Endodermal cell (in vitro differentiated cells): ENCODE measurements at regions not wholly inside any gene's neighbourhood (a gene's known extent, or its start where the extent isn't known, plus 50 kb on each side); places are given as distances from the start of the nearest gene placed in this dataset.

ENCODE experiments used
- DNase-seq: peaks from one replicate; pipeline ENCODE4 v3.0.0-alpha.2; 2017
- H3K27ac ChIP-seq: 2 replicates; pipeline ENCODE4 v1.5.1; 2013; ENCODE audit warnings: mild to moderate bottlenecking, low read depth, low read length, moderate library complexity
- H3K27me3 ChIP-seq: 2 replicates; pipeline ENCODE4 v1.6.1; 2013; ENCODE audit warnings: mild to moderate bottlenecking, low read length, moderate library complexity; ENCODE audit not compliant: insufficient read depth, control insufficient read depth, poor library complexity, severe bottlenecking
- H3K36me3 ChIP-seq: 2 replicates; pipeline ENCODE4 v1.7.0; 2013; ENCODE audit warnings: mild to moderate bottlenecking, low read length, moderate library complexity; ENCODE audit not compliant: control insufficient read depth, insufficient read depth
- H3K4me1 ChIP-seq: one replicate; pipeline ENCODE4 v1.7.0; 2013; ENCODE audit warnings: low read length; ENCODE audit not compliant: control insufficient read depth, insufficient read depth
- H3K4me3 ChIP-seq: 2 replicates; pipeline ENCODE4 v1.5.1; 2013; ENCODE audit warnings: mild to moderate bottlenecking, low read length, moderate library complexity
- H3K9ac ChIP-seq: 2 replicates; pipeline ENCODE4 v1.6.1; 2013; ENCODE audit warnings: mild to moderate bottlenecking, low read length, moderate library complexity; ENCODE audit not compliant: poor library complexity, severe bottlenecking; ENCODE audit errors: extremely low read depth
- H3K9me3 ChIP-seq: 2 replicates; pipeline ENCODE4 v1.6.1; 2013; ENCODE audit warnings: mild to moderate bottlenecking, low read length, moderate library complexity; ENCODE audit not compliant: control insufficient read depth
- H3K27ac Mint-ChIP-seq: 2 replicates; pipeline ENCODE4 v1.8.0; 2020; ENCODE audit warnings: mixed read lengths
- H3K27me3 Mint-ChIP-seq: 2 replicates; pipeline ENCODE4 v1.8.0; 2021; ENCODE audit warnings: mild to moderate bottlenecking, mixed read lengths; ENCODE audit not compliant: insufficient read depth
- H3K36me3 Mint-ChIP-seq: 2 replicates; pipeline ENCODE4 v1.8.0; 2020; ENCODE audit warnings: low read depth, mixed read lengths
- H3K4me1 Mint-ChIP-seq: 2 replicates; pipeline ENCODE4 v1.8.0; 2020; ENCODE audit warnings: mixed read lengths
- H3K4me3 Mint-ChIP-seq: 2 replicates; pipeline ENCODE4 v1.8.0; 2020; ENCODE audit warnings: mild to moderate bottlenecking, moderate library complexity, mixed read lengths
- H3K9me3 Mint-ChIP-seq: 2 replicates; pipeline ENCODE4 v1.8.0; 2020; ENCODE audit warnings: mild to moderate bottlenecking, mixed read lengths
- CTCF ChIP-seq: fragments of 200-600 bp; sonication (generic); conservative IDR thresholded peaks from 2 replicates; pipeline ENCODE4 v1.5.0; 2021; ENCODE audit warnings: antibody characterized with exemption, mild to moderate bottlenecking
- WGBS, 2 experiments: methylation state at CpG; one replicate each; pipeline versions ENCODE4 v1.1.5 to v1.1.7; 2013; ENCODE audit warnings: missing lambda C conversion rate in 2 of 2, mixed read lengths in 1 of 2; ENCODE audit not compliant: insufficient coverage in 1 of 2, insufficient read length in 1 of 2; 5-methylcytosine and 5-hydroxymethylcytosine counted together

- H3K27ac Mint-ChIP-seq: peak overlapping the region; percentile 91
- H3K4me3 ChIP-seq: no peak overlapping the region
- no peaks in the 10 kb centered on the region for H3K27me3 ChIP-seq
- H3K36me3 ChIP-seq: no peaks in the 10 kb centered on the region
- H3K4me1 ChIP-seq: peaks cover 22% of the 10 kb centered on the region
- peak overlapping the region; percentile 46 for H3K4me3 Mint-ChIP-seq
- H3K27me3 Mint-ChIP-seq: peaks cover 10% of the 10 kb centered on the region
- TF ChIP-seq CTCF: no peak
- peaks cover 65% of the 10 kb centered on the region for H3K4me1 Mint-ChIP-seq
- no peaks in the 10 kb centered on the region for H3K36me3 Mint-ChIP-seq
- H3K9me3 ChIP-seq: no peaks in the 10 kb centered on the region
- no peaks in the 10 kb centered on the region for H3K9me3 Mint-ChIP-seq
- H3K27ac ChIP-seq: peak overlapping the region; percentile 0
- 18 to 32% methylated on average over 10 to 27 of the region's 27 CpGs for WGBS, 2 experiments
- peak; percentile 92 for DNase-seq
- no peak overlapping the region for H3K9ac ChIP-seq
Measured at GRCh38 chr18:76619621-76620315, 124.7 kb upstream of the ZNF516 start.

GRCh38 chr18:76619261-76619620 is 124.2 kb upstream of the ZNF516 start:
- no peak overlapping the region for H3K27ac ChIP-seq
- H3K4me3 Mint-ChIP-seq: peak overlapping the region; percentile 46
- no peaks in the 10 kb centered on the region for H3K9me3 ChIP-seq
- H3K36me3 Mint-ChIP-seq: no peaks in the 10 kb centered on the region
- 61 to 81% methylated on average over 5 to 11 of the region's 11 CpGs for WGBS, 2 experiments
- peaks cover 65% of the 10 kb centered on the region for H3K4me1 Mint-ChIP-seq
- H3K9me3 Mint-ChIP-seq: no peaks in the 10 kb centered on the region
- peaks cover 22% of the 10 kb centered on the region for H3K4me1 ChIP-seq
- no peak overlapping the region for H3K9ac ChIP-seq
- H3K27me3 Mint-ChIP-seq: peaks cover 11% of the 10 kb centered on the region
- no peaks in the 10 kb centered on the region for H3K27me3 ChIP-seq
- no peak for TF ChIP-seq CTCF
- peak overlapping the region; percentile 91 for H3K27ac Mint-ChIP-seq
- DNase-seq: peak; percentile 71
- H3K4me3 ChIP-seq: no peak overlapping the region
- no peaks in the 10 kb centered on the region for H3K36me3 ChIP-seq

GRCh38 chr18:76618721-76619120 is 123.7 kb upstream of the ZNF516 start:
- peaks cover 65% of the 10 kb centered on the region for H3K4me1 Mint-ChIP-seq
- DNase-seq: no peak
- Histone ChIP-seq H3K4me1 (peaks cover 22% of the 10 kb centered on the region), H3K27me3 (no peaks in the 10 kb centered on the region), H3K27ac (no peak overlapping the region), H3K9ac (no peak overlapping the region), H3K4me3 (no peak overlapping the region), H3K36me3 (no peaks in the 10 kb centered on the region), H3K9me3 (no peaks in the 10 kb centered on the region)
- TF ChIP-seq CTCF: no peak
- no peak overlapping the region for H3K27ac Mint-ChIP-seq
- WGBS, 2 experiments: 75 to 87% methylated on average over 1 to 2 of the region's 2 CpGs
- H3K36me3 Mint-ChIP-seq: no peaks in the 10 kb centered on the region
- peaks cover 13% of the 10 kb centered on the region for H3K27me3 Mint-ChIP-seq
- H3K9me3 Mint-ChIP-seq: no peaks in the 10 kb centered on the region
- no peak overlapping the region for H3K4me3 Mint-ChIP-seq
